Naive thymus-derived CD4-positive, alpha-beta T cell (primary cell): ENCODE measurements at regions not wholly inside any gene's neighbourhood (a gene's known extent, or its start where the extent isn't known, plus 50 kb on each side); places are given as distances from the start of the nearest gene placed in this dataset.

Experiments used
- ATAC-seq: fragments of 150-1000 bp; cut with Tn5 transposase; 2 replicates; pipeline ENCODE4 v1.10.0; 2021; ENCODE audit warnings: mild to moderate bottlenecking, moderate library complexity
- CTCF ChIA-PET: fragments of 350-600 bp; sonication (Branson Sonifier 250); formaldehyde crosslinking; loops from one replicate; lab custom pipeline; 2021; ENCODE audit warnings: antibody characterized with exemption; lab: Charles Lee
- POLR2A ChIA-PET: fragments of 350-600 bp; sonication (Branson Sonifier 250); formaldehyde crosslinking; loops from one replicate; lab custom pipeline; 2021; ENCODE audit warnings: antibody characterized with exemption, inconsistent platforms; lab: Charles Lee
- DNase-seq, 9 donors: peaks; one replicate each; pipeline versions ENCODE4 v3.0.0 to v3.0.0-alpha.2; 2020 to 2022; ENCODE audit warnings: mixed read lengths in 1 of 9
- H3K27ac ChIP-seq: one replicate; pipeline ENCODE4 v1.7.0; 2013; ENCODE audit warnings: mild to moderate bottlenecking, low read depth, low read length, moderate library complexity
- H3K27me3 ChIP-seq, 2 donors: one replicate each; pipeline ENCODE4 v1.7.0; 2013; ENCODE audit warnings: low read length in 2 of 2, mild to moderate bottlenecking in 2 of 2, moderate library complexity in 2 of 2; ENCODE audit not compliant: control insufficient read depth in 2 of 2, insufficient read depth in 2 of 2
- H3K36me3 ChIP-seq, 3 experiments: 1 replicate in 2 of 3; 2 replicates in 1 of 3; pipeline ENCODE4 v1.7.0; 2013; ENCODE audit warnings: low read length in 3 of 3, mild to moderate bottlenecking in 3 of 3, moderate library complexity in 1 of 3; ENCODE audit not compliant: insufficient read depth in 3 of 3, control insufficient read depth in 2 of 3
- H3K4me1 ChIP-seq, 2 donors: one replicate each; pipeline ENCODE4 v1.7.0; 2013; ENCODE audit warnings: low read length in 2 of 2, mild to moderate bottlenecking in 2 of 2, moderate library complexity in 1 of 2; ENCODE audit not compliant: control insufficient read depth in 2 of 2, insufficient read depth in 2 of 2
- H3K4me3 ChIP-seq: 2 replicates; pipeline ENCODE4 v1.7.0; 2013; ENCODE audit warnings: mild to moderate bottlenecking, low read length
- H3K9me3 ChIP-seq, 3 experiments: 1 replicate in 2 of 3; 2 replicates in 1 of 3; pipeline ENCODE4 v1.7.0; 2013; ENCODE audit warnings: low read length in 3 of 3; ENCODE audit not compliant: control insufficient read depth in 2 of 3
- H3K27ac Mint-ChIP-seq, 9 donors: one replicate each; pipeline ENCODE4 v1.8.0; 2020 to 2022; ENCODE audit warnings: mixed read lengths in 9 of 9, mild to moderate bottlenecking in 8 of 9, moderate library complexity in 5 of 9, inconsistent platforms in 2 of 9
- H3K27me3 Mint-ChIP-seq, 5 donors: one replicate each; pipeline ENCODE4 v1.8.0; 2021 to 2022; ENCODE audit warnings: mixed read lengths in 5 of 5, mild to moderate bottlenecking in 1 of 5
- H3K36me3 Mint-ChIP-seq, 5 donors: one replicate each; pipeline ENCODE4 v1.8.0; 2020 to 2022; ENCODE audit warnings: mixed read lengths in 5 of 5, mild to moderate bottlenecking in 3 of 5, inconsistent platforms in 1 of 5
- H3K4me1 Mint-ChIP-seq, 7 donors: one replicate each; pipeline ENCODE4 v1.8.0; 2020 to 2022; ENCODE audit warnings: mixed read lengths in 7 of 7, mild to moderate bottlenecking in 3 of 7, inconsistent platforms in 1 of 7
- H3K4me3 Mint-ChIP-seq, 10 donors: one replicate each; pipeline ENCODE4 v1.8.0; 2020 to 2022; ENCODE audit warnings: mild to moderate bottlenecking in 10 of 10, mixed read lengths in 10 of 10, moderate library complexity in 6 of 10, inconsistent platforms in 2 of 10
- H3K9me3 Mint-ChIP-seq, 11 donors: one replicate each; pipeline ENCODE4 v1.8.0; 2020 to 2022; ENCODE audit warnings: mixed read lengths in 11 of 11, mild to moderate bottlenecking in 4 of 11, inconsistent platforms in 1 of 11, moderate library complexity in 1 of 11
- intact Hi-C, 2 donors: fragments of 100-400 bp; cut with micrococcal nuclease; formaldehyde crosslinking; loops; one replicate each; pipeline ENCODE4 v1.15.1; 2023

DNA sequence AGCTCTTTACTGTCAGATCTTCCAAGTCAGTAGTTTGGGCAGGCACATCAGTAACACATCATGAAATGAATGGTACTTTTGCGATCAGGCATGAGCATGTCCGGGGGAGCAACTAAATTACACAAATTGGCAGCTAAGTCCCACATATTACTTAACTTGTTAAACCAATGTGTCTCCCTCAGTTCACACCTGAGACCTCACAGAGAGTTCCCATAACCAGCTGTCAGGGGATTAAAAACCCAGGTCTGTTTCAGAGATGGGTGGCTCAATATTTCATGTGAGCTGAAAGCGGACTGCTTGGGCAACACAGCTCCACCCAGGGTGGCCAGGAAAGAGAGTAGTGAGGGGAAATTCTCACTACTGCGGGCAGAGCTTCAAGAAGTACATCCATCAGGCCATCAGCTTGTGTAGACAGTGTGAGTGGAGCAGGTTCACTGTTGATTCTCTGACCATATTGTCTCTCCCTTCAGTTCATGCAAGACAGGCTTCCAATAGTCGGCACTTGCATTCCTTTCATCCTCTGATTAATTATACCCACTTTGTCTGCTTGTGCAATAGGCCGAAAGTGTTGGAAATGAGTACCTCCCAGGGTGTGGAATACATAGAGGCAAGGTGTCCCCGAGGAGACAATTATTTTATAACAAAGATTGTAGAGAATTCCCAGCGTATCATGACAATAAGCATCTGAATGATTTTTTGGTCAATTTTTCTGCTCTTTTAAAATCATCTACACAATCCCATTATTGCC, 139.9 kb downstream of the PTGER3 start:
- peaks cover 0 to 7% (median 4%) of the 10 kb centered on the region in 5 donors for H3K27me3 Mint-ChIP-seq
- Histone ChIP-seq H3K27ac (no peak overlapping the region), H3K36me3 (no peaks in the 10 kb centered on the region), H3K4me1 (no peaks in the 10 kb centered on the region), H3K4me3 (no peak overlapping the region), H3K9me3 (no peaks in the 10 kb centered on the region), H3K27me3 (no peaks in the 10 kb centered on the region)
- H3K36me3 Mint-ChIP-seq = peaks cover 0 to 11% (median 0%) of the 10 kb centered on the region in 5 donors
- no peak overlapping the region for H3K27ac Mint-ChIP-seq
- H3K4me3 Mint-ChIP-seq = no peak overlapping the region
- peaks cover 0 to 20% (median 2%) of the 10 kb centered on the region in 11 donors for H3K9me3 Mint-ChIP-seq
- CTCF ChIA-PET = no interaction called here
- ATAC-seq = no peak
- no peak for DNase-seq
- POLR2A ChIA-PET = no interaction called here
- intact Hi-C loops = no loop called here
- H3K4me1 Mint-ChIP-seq = peaks cover 0 to 10% (median 0%) of the 10 kb centered on the region in 7 donors

DNA sequence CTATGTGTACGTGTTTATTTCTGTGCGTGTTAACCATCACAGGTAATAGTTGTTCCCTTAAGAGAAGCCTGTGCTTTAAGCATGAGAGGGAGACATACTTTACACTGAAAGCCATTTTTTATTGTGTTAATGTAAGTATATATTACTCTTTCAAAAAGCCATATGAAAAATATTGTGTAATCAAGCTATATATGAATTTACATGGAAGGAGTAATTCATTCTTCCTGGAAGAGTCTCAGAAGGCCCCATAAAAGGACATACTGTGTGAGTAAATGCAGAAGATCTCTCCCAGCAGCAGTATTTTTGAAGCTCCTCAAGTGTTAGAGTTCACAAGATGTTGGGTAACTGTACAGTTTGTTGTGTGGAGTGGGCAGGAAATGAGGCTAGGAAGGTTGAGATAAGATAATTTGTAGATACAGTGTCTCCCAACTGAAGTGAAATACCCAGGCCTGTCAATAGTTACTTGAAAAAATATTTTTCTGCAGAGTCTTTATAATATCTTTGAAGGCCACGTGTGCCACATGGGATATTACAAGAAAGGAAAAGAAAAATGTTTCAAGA, 138.3 kb downstream of the PTGER3 start:
- H3K27ac ChIP-seq = no peak overlapping the region
- peaks cover 0 to 8% (median 0%) of the 10 kb centered on the region in 5 donors for H3K36me3 Mint-ChIP-seq
- peak overlapping the region in 2 of 9 donors; percentile 5 to 14 for H3K27ac Mint-ChIP-seq
- peaks cover 0 to 4% (median 3%) of the 10 kb centered on the region in 5 donors for H3K27me3 Mint-ChIP-seq
- peaks cover 0 to 10% (median 0%) of the 10 kb centered on the region in 7 donors for H3K4me1 Mint-ChIP-seq
- H3K4me1 ChIP-seq = no peaks in the 10 kb centered on the region
- intact Hi-C loops = no loop called here
- DNase-seq (no peak), ATAC-seq (no peak)
- no peaks in the 10 kb centered on the region for H3K27me3 ChIP-seq
- H3K36me3 ChIP-seq = no peaks in the 10 kb centered on the region
- peaks cover 0 to 15% (median 2%) of the 10 kb centered on the region in 11 donors for H3K9me3 Mint-ChIP-seq
- no peak overlapping the region for H3K4me3 ChIP-seq
- H3K9me3 ChIP-seq = no peaks in the 10 kb centered on the region
- POLR2A ChIA-PET = no interaction called here
- H3K4me3 Mint-ChIP-seq = no peak overlapping the region
- CTCF ChIA-PET = no interaction called here

DNA sequence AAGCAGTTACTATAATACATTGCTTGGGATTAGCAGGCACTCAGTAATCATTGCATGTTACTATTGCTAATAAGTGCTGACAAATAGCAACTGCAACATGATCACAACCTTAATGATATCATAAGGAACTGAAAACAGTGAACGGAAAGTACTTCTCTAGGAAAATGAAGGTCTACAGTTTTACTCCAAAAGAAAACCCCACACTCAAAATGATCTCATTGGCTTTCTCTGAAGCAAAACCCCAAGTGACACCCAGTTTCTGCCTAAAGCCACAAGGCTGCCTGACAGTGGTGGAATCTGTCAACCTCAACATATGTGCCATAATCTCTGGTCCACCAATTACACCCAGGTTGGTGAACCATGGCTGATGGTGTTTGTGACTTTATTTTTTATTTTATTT, 137.6 kb downstream of the PTGER3 start:
- CTCF ChIA-PET = no interaction called here
- Mint-ChIP-seq H3K4me3 (no peak overlapping the region), H3K4me1 (peaks cover 0 to 10% (median 0%) of the 10 kb centered on the region in 7 donors), H3K36me3 (peaks cover 0 to 6% (median 0%) of the 10 kb centered on the region in 5 donors), H3K27me3 (peaks cover 0 to 4% (median 1%) of the 10 kb centered on the region in 5 donors), H3K9me3 (peaks cover 0 to 13% (median 0%) of the 10 kb centered on the region in 11 donors), H3K27ac (peak overlapping the region in 1 of 9 donors; percentile 42)
- H3K27me3 ChIP-seq = no peaks in the 10 kb centered on the region
- H3K9me3 ChIP-seq = no peaks in the 10 kb centered on the region
- no peaks in the 10 kb centered on the region for H3K4me1 ChIP-seq
- H3K36me3 ChIP-seq = no peaks in the 10 kb centered on the region
- intact Hi-C loops = no loop called here
- no peak overlapping the region for H3K4me3 ChIP-seq
- no peak overlapping the region for H3K27ac ChIP-seq
- POLR2A ChIA-PET = no interaction called here
- DNase-seq (no peak), ATAC-seq (no peak)

DNA sequence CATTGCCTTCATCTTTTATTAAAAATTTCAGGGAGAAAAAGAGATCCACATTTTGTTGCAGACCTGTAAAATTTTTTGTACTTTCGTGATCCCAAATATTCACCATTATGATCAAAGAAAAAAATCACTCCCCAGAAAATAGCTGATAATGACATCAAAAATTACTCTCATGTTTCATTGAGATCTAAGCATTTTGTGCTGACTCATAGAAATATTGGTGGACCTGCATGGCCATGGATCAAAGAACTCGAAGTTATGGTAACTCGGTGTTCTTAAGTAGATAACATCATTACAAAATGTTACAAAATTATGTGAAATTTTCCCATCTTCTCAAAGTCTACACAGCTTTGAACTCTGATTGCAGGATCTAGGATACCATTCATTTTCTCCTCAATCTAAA, 135.8 kb downstream of the PTGER3 start:
- peaks cover 0 to 6% (median 0%) of the 10 kb centered on the region in 5 donors for H3K27me3 Mint-ChIP-seq
- no peaks in the 10 kb centered on the region for H3K36me3 Mint-ChIP-seq
- peaks cover 0 to 2% (median 0%) of the 10 kb centered on the region in 11 donors for H3K9me3 Mint-ChIP-seq
- Histone ChIP-seq H3K27me3 (no peaks in the 10 kb centered on the region), H3K4me3 (no peak overlapping the region), H3K4me1 (no peaks in the 10 kb centered on the region), H3K27ac (no peak overlapping the region), H3K36me3 (no peaks in the 10 kb centered on the region), H3K9me3 (no peaks in the 10 kb centered on the region)
- POLR2A ChIA-PET = no interaction called here
- H3K4me1 Mint-ChIP-seq = peaks cover 0 to 10% (median 0%) of the 10 kb centered on the region in 7 donors
- H3K4me3 Mint-ChIP-seq = no peak overlapping the region
- CTCF ChIA-PET = no interaction called here
- DNase-seq = no peak
- intact Hi-C loops = no loop called here
- no peak overlapping the region for H3K27ac Mint-ChIP-seq
- no peak for ATAC-seq

DNA sequence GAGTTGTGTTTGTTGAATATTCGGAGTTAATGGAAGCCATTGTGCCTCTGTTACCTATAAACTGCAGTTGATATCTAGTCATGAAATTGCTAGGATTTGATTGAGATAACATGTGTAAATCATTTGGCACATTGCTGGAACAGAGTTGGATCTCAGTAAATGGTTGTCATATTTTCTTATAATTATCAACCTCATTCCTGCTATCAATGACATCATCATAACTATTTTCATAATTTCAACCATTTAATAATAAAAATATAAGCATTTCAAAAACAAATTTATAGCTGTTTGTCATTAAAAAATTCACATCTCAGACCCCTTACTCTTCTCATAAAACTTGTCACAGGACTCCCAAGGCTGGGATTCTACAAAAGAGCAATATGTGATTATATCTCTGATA, 133.4 kb downstream of the PTGER3 start:
- H3K27me3 Mint-ChIP-seq = peaks cover 0 to 5% (median 0%) of the 10 kb centered on the region in 5 donors
- intact Hi-C loops = no loop called here
- POLR2A ChIA-PET = no interaction called here

DNA sequence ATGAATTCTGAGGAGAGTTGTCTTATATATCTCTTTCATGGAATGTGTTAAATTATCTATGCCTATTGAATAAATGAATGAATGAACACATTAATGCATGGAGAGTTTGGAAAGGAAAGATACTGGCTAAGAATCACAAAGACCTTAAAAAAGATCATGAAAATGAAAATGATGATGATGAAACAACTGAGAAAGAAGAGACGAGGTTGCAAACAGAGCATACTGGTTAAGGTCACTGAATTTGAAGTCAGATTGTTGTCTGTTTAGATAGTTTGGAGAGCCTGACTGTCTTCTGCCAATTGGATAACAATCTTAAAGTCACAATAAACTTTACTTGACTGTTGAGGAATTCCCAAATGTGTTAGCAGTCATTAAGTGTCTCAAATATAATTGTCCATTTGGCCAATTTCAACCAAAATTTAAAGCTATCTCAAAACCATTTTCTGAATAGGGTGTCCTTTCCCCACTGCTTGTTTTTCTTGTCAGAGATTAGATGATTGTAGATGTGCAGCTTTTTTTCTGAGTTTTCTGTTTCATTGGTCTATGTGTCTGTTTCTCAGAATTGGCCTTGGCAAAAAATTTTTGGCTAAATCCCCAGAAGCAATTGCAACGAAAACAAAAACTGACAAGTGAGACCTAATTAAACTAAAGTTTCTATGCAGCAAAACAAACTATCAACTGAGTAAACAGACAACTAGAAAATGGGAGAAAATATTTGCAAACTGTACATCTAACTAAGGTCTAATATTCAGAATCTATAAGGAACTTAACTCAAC, 132.2 kb downstream of the PTGER3 start:
- ChIA-PET POLR2A (no interaction called here), CTCF (no interaction called here)
- Histone ChIP-seq H3K27me3 (no peaks in the 10 kb centered on the region), H3K36me3 (no peaks in the 10 kb centered on the region), H3K4me1 (no peaks in the 10 kb centered on the region), H3K4me3 (no peak overlapping the region), H3K27ac (no peak overlapping the region), H3K9me3 (no peaks in the 10 kb centered on the region)
- intact Hi-C loops = no loop called here
- no peaks in the 10 kb centered on the region for H3K4me1 Mint-ChIP-seq
- H3K27me3 Mint-ChIP-seq = peaks cover 0 to 5% (median 0%) of the 10 kb centered on the region in 5 donors
- no peaks in the 10 kb centered on the region for H3K36me3 Mint-ChIP-seq
- ATAC-seq (no peak), DNase-seq (no peak)
- peaks cover 0 to 2% (median 0%) of the 10 kb centered on the region in 11 donors for H3K9me3 Mint-ChIP-seq
- H3K27ac Mint-ChIP-seq = peak overlapping the region in 1 of 9 donors; percentile 18
- no peak overlapping the region for H3K4me3 Mint-ChIP-seq

More for the DNA sequence above, 133.4 kb downstream of the PTGER3 start:
- peaks cover 0 to 6% (median 0%) of the 10 kb centered on the region in 7 donors for H3K4me1 Mint-ChIP-seq
- H3K27ac ChIP-seq = no peak overlapping the region
- H3K4me1 ChIP-seq = no peaks in the 10 kb centered on the region
- H3K36me3 Mint-ChIP-seq = no peaks in the 10 kb centered on the region
- no peak overlapping the region for H3K4me3 Mint-ChIP-seq
- no peaks in the 10 kb centered on the region for H3K27me3 ChIP-seq
- no peak overlapping the region for H3K27ac Mint-ChIP-seq
- CTCF ChIA-PET = no interaction called here
- DNase-seq (no peak), ATAC-seq (no peak)
- H3K9me3 Mint-ChIP-seq = peaks cover 0 to 2% (median 0%) of the 10 kb centered on the region in 11 donors
- no peaks in the 10 kb centered on the region for H3K9me3 ChIP-seq
- H3K4me3 ChIP-seq = no peak overlapping the region
- no peaks in the 10 kb centered on the region for H3K36me3 ChIP-seq
